ENCODE measurements at regions not wholly inside any gene's neighbourhood (a gene's known extent, or its start where the extent isn't known, plus 50 kb on each side); places are given as distances from the start of the nearest gene placed in this dataset.
A peak's percentile ranks its signal among the peaks of the same experiment; 100 is the strongest.

GRCh38 chr9:93861736-93862358 is 93.3 kb downstream of the BARX1 start:
- TF ChIP-seq POLR2AphosphoS5 (IDR thresholded peaks at IDR 0.05): no peak
- no peak for TF ChIP-seq CTCF (IDR thresholded peaks at IDR 0.05)
- no peak for TF ChIP-seq EP300 (IDR thresholded peaks at IDR 0.05)
- TF ChIP-seq POLR2A (IDR thresholded peaks at IDR 0.05): no peak
- H3K4me3 ChIP-seq: no peak overlapping the region
- H3K36me3 ChIP-seq: no peaks in the 10 kb centered on the region
- H3K27ac ChIP-seq: no peak overlapping the region
- H3K27me3 ChIP-seq: peaks cover 32% of the 10 kb centered on the region
- H3K9me3 ChIP-seq: no peaks in the 10 kb centered on the region
- WGBS, 2 donors (ENCODE audit: low coverage in 1 of 2): 80% methylated on average over 1 of the region's 5 CpGs; no CpG with 5 or more reads in 1 of the 2 donors
- no peak for ATAC-seq
- H3K4me1 ChIP-seq: peaks cover 0 to 17% (median 0%) of the 10 kb centered on the region in 3 donors

- Histone ChIP-seq H3K36me3 (no peaks in the 10 kb centered on the region), H3K4me1 (peaks cover 0 to 26% (median 0%) of the 10 kb centered on the region in 3 donors), H3K27me3 (peaks cover 32% of the 10 kb centered on the region), H3K4me3 (no peak overlapping the region), H3K27ac (no peak overlapping the region), H3K9me3 (no peaks in the 10 kb centered on the region)
- WGBS, 2 donors (ENCODE audit: low coverage in 1 of 2): 69 to 85% methylated on average over 4 to 26 of the region's 50 CpGs
- no peak for ATAC-seq
- TF ChIP-seq CTCF (IDR thresholded peaks at IDR 0.05) (no peak), POLR2AphosphoS5 (IDR thresholded peaks at IDR 0.05) (peak; percentile 54)
Observed at GRCh38 chr9:93860694-93861658, 94.2 kb downstream of the BARX1 start.

- Histone ChIP-seq H3K4me3 (no peak overlapping the region), H3K36me3 (no peaks in the 10 kb centered on the region), H3K27ac (no peak overlapping the region), H3K4me1 (peaks cover 0 to 26% (median 0%) of the 10 kb centered on the region in 3 donors), H3K27me3 (peaks cover 32% of the 10 kb centered on the region), H3K9me3 (no peaks in the 10 kb centered on the region)
- WGBS, 2 donors (ENCODE audit: low coverage in 1 of 2): 60 to 100% methylated on average over 1 to 2 of the region's 10 CpGs
- ATAC-seq: no peak
- TF ChIP-seq POLR2AphosphoS5 (IDR thresholded peaks at IDR 0.05) (no peak), POLR2A (IDR thresholded peaks at IDR 0.05) (no peak), EP300 (IDR thresholded peaks at IDR 0.05) (no peak), CTCF (IDR thresholded peaks at IDR 0.05) (no peak)
Observed at GRCh38 chr9:93859431-93860215, 95.5 kb downstream of the BARX1 start.

- Histone ChIP-seq H3K27ac (no peak overlapping the region), H3K4me1 (peaks cover 0 to 12% (median 0%) of the 10 kb centered on the region in 3 donors), H3K9me3 (peaks cover 0 to 4% (median 0%) of the 10 kb centered on the region in 3 donors), H3K36me3 (no peaks in the 10 kb centered on the region), H3K27me3 (peaks cover 32% of the 10 kb centered on the region), H3K4me3 (no peak overlapping the region)
- TF ChIP-seq POLR2AphosphoS5 (IDR thresholded peaks at IDR 0.05) (no peak), CTCF (IDR thresholded peaks at IDR 0.05) (no peak), EP300 (IDR thresholded peaks at IDR 0.05) (no peak), POLR2A (IDR thresholded peaks at IDR 0.05) (no peak)
- ATAC-seq: no peak
Observed at GRCh38 chr9:93857528-93857927, 97.6 kb downstream of the BARX1 start.

All from gastroesophageal sphincter (tissue), 4 donors.